HS-27A (cell line): ENCODE measurements at regions not wholly inside any gene's neighbourhood (a gene's known extent, or its start where the extent isn't known, plus 50 kb on each side); places are given as distances from the start of the nearest gene placed in this dataset.

Experiments
- DNase-seq: peaks from one replicate; pipeline ENCODE4 v3.0.0-alpha.2; 2012; ENCODE audit warnings: low read depth, missing footprints

DNA sequence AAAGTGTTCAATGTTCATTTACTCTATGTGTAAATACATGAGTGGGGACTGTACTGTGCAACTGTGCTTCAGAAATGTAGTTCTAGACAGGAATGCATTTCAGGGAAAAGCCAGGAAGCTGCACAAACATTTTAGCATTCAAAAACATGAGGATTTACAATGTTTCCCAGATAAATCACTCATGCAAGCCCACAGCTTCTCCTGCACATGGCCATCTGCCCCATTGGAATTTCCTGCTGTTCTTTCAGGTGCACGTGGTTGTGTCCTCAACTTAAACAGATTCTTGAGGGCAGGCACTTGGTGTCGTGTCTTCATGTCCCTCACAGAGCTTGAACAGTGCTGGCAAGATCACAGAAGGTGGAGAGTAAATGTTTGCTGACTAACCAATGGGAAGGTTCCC is 101.5 kb downstream of the UNC5CL start:
- no peak for DNase-seq

DNA sequence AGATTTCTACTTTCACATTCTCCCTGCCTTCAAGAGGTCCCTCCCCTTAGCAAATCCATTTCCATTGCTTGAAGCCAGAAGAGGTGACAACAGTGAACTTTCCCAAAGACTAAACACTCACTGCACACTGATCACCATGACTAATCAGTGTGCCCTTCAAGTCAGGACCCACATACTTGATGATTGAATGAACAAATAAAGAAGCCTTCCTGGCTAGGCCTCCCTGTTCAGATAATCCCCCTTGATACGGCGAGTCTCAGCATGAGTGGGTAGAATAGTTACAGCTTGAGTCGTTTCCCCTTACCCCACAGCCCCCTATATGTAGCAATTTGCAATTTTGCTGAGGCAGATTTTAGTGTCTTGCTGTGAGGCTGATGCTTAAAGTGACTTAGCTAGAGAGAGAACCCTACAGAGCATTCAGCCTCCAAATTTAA is 102.2 kb downstream of the UNC5CL start:
- peak; percentile 62 for DNase-seq

DNA sequence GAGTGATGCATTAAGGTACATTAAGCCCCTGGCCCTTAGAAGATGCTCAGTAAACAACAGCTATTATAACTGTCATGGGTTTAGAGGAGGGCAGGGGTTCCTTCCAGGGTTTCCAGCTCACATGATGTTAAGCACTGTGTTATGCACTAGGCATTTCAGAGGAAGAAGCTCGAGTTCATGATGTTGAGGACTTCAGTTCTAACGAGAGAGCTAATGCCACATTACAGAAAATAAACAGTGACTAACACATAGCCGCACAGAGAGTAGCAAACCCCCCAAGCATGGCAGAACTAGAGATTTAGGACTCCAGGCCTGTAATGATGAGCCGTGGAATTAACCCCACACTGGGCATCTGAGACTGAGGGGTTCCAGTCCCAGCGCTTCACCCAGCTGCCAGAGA is 105.2 kb downstream of the UNC5CL start:
- DNase-seq, result no peak

DNA sequence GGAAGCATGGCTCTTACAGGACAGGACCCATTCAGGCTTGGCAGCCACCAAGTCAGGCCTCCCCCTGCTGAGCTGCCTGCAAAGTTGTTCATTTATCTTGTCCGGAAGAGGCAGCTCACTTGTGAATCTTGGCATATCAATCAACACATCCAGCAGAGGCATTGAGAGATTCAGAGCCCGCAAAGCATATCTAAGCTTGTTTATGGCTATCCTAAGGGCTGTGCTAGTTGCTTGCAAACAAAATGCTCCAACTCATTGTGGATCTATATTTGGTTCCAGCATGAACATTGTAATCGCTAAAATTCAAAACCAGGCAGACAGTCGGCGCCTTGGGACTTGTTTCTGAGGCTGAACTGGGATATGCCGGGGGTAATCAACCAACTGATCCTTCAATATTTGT is 106.1 kb downstream of the UNC5CL start:
- no peak for DNase-seq

DNA sequence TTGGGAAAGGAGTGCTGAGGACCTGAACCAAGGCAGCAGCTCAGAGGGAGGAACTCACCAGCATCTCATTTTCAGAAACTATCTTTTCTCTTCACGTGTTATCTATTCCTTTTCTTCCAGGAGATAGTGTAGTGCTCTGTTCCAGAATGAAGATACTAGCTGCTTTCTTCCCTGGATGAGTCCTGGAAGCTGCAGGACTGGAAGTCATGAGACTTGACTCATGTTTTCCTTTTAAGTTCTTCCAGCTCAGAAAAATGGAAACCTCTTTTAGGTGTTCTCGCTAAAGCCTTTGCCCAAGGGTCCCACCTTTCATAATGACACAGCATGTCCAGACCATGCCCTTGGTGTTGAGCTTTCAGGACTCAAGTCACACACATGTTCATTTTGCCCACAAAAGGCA is 106.7 kb downstream of the UNC5CL start:
- DNase-seq, result no peak

DNA sequence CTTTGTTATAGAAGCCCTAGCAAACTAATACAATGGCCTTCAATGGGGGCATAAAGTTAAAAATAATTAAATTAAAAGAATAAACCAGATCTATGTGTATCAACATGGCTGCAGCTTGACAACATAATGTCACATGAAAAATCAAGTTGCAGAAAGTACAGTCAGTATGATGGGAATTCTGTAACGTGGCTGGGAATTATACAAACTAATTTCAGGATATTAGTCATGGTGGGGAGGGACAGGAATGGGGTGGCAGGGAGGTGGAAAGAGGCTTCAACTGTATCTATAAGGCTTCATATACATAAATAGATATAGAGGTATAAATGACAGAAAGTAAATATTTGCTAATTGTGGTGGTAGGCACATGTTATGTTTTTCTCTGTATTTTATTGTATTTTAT is 107.1 kb downstream of the UNC5CL start:
- DNase-seq, result no peak

DNA sequence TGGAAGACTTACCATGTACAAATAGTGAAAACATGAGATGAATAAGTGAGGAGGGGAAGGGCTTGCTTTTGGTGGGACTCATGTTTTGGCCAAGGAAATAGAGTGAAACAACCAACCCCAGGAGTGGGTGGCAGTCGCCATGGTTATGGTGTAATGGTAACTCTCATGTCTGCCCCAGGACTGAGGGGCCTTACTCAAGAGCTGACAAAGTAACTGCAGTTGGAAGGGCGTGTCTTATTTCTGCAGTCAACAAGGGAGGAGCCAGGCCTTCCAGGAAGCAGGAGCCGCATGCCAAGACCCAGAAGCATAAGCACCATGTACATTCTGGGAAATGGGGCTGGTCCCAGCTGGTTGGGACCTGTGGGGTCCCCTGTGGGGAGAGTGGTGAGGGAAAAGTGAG is 108.5 kb downstream of the UNC5CL start:
- DNase-seq, result no peak

DNA sequence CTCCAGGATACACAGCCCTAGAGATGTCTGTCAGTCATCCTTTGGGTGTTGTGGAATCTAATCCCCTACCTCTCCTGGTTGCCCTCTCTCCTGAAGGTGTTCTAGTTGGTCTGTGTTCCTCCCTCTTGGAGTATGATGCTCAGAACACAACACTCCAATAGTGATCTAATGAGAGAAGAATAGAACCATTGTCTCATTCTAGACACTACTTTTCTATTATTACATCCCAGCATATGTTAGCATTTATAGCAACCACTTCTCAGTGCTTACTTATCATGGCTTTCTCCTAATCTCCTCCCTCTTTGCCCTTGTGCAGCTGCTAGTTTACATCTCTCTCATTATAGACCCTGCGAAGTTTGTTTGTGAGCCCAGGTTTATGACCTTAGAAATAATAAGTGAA is 109.0 kb downstream of the UNC5CL start:
- no peak for DNase-seq

DNA sequence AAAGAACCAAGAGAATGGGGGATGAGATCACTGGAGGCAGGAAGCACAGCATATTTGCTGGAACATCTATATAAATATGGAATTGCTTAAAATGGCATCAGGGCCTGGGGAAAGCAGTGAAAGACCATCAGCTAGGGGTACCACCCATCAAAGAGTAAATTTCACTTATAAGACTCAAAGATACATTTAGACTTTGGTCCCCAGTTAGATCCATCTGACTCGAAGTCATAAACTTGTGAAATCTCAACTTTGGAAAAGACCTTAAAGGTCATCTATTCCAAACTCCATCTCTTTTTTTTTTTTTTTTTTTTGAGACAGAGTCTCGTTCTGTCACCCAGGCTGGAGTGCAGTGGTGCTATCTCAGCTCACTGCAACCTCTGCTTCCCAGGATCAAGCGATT is 109.8 kb downstream of the UNC5CL start:
- no peak for DNase-seq

DNA sequence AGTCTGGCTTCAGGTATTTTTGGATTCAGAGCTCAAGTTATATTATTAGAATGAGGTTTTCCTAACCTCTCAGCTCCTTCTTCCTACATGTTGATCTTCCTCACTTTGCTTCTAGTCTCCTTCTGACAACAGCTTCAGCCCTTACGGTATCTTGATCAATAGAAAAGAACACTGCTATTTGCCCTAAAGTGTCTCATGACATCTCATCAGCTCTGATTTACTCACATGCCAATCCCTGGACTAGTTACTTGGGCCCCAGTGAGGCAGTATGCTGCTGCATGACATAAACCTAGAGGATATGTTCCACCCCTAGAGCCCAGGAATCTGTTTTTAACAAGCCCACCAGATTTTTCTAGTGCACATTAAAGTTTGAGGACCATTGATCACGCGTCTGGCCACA is 110.3 kb downstream of the UNC5CL start:
- DNase-seq, result no peak

DNA sequence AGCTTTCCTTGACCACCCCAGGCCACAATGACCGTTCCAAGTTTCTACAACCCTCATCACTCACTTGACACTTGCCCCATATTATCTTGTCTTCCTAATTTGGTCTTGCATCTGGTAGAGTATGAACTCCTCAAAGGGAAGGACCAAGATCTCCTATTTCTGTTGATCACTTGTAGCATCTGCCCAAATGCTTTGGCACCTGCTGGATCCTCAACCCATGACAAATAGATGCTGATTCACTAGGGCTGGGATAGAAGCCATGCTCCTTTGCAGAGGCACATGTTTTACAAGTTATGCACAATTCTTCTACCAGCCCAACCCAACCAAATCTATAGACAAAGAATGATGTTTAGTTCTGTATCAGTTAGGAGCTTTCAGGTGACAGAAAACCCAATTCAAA is 110.7 kb downstream of the UNC5CL start:
- DNase-seq, result no peak

DNA sequence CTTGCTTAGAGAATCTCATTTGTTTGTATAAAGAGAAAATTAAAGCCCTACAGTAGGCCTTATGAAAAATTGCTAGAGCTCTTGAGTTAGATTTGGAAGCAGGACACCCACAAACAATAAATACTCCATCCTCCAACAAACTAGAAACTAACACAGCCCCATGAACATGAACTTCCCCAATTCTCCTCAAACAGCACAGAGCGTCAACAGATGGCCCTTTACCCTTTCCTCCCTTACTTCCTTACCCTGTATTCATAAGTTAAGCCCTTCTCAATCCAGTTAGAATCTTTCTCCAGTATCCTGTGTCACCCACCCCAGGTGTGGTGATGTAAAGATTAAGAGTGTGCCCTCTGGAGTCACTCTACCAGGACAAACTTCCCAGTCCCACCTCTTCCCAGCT is 113.7 kb downstream of the UNC5CL start:
- DNase-seq, result no peak

DNA sequence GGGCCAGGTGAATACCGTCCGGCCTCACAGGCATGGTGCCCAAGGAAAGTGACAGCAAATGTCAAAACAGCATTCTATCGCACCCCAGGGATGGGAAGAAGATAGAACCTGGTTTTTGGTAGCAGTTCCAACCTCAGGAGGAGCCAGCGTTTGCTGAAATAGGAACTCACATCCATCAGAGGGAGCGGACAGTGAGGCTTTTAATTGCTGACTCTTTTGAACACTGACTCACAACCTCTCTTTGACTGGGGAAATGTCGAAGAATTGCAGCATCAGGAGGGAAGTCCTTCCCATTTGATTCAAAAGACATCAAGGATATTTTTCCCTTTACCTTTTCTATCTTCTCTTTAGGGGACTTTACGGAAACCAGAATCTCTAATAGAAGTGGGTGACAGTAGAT is 114.2 kb downstream of the UNC5CL start:
- DNase-seq, result no peak

DNA sequence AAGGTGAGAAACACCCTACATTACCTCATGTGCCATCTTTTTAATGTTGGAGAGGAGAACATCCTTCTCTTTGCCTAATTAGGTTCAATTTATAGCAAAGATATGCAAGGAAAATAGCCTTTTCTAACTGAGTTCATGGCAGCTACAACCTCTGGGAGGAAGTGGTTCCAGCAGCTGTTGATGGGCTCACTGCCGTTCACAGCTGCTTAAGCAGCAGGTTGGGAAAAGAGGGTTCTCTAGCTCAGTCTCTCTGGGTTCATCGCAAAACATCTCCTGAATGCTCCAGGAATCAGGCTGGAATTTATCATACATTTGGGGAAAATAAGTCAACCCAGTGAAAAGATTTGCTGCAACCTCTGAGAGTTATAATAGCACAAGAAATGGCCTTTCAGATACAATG is 115.1 kb downstream of the UNC5CL start:
- no peak for DNase-seq

DNA sequence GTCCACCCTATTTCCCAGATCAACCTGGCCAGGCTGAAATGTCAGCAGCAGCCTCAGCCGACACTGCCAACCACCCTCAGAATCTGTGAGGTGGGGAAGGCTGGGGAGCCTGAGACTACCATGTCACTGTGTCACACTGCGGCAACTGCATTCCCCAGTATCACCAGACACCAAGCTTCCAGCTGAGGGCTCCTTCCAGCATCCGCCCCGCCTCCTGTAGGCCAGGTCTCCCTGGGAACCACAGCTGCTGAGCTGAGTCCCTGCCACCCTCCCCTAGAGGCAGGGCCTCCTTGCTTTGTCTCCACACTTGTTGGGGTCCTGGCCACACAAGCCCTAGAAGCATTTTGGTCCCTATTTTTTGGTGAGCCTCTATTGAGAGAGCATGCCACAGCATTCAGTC is 115.7 kb downstream of the UNC5CL start:
- no peak for DNase-seq

DNA sequence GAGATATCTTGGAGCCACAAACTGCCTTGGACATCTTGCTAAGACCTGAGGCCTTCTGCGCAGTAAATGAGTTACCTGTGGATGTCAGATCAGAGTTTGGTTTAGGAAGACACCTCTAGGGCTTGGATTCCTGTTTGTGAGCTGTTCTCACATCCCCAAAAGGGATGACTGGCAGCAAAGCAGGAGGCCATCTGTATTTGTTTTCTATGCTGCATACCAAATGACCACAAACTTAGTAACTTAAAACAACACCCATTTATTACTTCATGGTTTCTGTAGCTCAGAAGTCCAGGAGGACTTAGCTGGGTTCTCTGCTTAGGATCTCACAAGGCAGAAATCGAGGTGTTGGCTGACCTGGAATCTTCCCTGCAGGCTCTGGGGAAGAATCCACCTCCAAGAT is 116.7 kb downstream of the UNC5CL start:
- no peak for DNase-seq

DNA sequence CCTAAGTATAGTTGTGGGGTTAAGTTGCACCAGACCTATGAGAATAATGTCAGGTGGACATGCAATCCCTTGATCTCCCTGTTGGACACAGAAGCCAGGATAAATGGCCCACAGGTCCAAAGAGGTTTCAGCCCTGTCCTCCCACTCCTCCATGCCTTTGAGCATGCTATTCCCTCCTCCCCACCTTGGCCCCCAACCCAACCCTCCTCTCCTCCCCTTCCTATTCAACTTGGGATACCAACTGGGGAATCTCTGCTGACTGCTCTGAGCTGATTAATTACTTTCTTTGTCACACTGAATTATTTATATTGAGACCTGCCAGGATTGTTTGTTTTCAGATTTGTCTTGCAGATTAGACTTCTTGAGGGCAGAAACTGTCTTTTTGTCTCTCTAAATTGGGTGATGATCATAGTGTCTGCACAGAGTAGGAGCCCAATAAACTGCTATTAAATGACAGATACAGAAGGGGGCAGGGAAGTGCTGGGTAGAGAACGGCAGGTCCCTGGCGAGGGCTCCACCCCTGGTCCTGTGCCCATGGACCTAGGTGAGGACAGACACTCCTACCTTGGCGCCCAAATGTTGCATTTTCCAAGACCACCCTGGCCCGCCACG is 120.9 kb downstream of the UNC5CL start:
- DNase-seq, result no peak

DNA sequence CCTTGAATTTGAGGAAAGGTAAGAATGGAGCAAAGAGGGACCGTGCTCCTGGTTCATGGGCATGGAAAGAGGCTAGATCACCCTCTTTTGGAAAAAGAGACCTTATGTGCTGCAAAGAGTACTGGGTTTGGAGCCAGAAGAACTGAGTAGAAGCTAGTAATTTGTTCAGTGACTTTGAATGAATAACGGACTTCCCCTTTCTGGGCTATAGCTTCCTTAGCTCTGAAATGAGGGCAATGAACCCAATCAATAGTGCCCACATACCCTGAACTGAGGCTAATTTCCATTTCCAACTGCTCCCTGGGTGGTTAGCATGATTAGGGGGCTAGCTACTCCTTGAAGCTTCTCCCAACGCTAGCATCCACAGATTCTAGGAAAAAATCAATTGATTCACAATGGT is 121.4 kb downstream of the UNC5CL start:
- no peak for DNase-seq

DNA sequence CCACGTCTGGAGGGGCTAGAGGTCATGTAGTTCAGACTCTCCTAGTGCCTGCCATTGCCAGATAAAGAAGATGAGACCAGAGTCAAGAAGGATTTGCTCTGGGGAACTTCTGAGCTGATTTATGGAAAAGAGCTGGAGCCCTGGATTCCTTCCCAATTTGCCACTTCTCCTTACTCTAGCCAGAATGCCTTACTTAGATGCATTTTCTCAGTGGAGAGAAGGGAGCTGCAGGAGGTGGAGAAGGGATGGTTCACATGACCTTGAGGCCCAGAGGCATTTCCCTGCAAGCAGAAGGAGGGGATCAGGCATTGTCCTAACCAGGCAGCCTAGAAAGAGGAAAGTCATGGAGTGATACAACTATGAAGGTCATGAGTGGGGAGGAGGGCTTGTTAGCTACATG is 122.2 kb downstream of the UNC5CL start:
- DNase-seq, result no peak

DNA sequence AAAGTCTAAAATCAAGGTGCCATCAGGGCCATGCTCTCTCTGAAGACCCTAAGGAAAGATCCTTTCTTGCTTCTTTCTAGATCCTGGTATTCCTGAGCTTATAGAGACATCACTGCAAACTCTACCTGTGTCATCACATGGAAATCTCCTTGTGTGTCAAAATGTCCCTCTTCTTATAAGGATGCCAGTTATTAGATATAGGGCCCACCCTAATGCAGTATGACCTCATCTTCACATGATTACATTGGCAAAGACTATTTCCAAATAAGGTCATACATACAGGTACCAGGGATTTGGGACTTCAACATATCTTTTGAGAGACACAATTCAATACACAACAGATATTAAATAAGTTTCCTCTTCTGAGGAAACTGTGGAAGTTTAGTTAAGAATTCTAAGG is 123.9 kb downstream of the UNC5CL start:
- no peak for DNase-seq

DNA sequence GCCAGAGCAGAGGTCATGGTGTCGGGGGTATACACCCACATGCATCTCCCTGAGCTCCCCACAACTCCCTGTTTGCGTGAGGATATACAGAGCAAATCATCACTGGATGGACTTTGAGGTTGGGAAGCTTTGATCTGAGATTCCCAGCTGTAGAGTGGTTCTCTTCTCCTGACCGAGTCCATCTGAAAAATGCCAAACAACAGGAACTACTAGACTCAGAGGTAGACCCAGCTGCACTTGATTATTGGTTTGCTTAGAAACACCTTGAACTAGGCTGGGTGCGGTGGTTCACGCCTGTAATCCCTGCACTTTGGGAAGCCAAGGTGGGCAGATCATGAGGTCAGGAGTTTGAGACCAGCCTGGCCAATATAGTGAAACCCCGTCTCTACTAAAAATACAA is 125.0 kb downstream of the UNC5CL start:
- no peak for DNase-seq

DNA sequence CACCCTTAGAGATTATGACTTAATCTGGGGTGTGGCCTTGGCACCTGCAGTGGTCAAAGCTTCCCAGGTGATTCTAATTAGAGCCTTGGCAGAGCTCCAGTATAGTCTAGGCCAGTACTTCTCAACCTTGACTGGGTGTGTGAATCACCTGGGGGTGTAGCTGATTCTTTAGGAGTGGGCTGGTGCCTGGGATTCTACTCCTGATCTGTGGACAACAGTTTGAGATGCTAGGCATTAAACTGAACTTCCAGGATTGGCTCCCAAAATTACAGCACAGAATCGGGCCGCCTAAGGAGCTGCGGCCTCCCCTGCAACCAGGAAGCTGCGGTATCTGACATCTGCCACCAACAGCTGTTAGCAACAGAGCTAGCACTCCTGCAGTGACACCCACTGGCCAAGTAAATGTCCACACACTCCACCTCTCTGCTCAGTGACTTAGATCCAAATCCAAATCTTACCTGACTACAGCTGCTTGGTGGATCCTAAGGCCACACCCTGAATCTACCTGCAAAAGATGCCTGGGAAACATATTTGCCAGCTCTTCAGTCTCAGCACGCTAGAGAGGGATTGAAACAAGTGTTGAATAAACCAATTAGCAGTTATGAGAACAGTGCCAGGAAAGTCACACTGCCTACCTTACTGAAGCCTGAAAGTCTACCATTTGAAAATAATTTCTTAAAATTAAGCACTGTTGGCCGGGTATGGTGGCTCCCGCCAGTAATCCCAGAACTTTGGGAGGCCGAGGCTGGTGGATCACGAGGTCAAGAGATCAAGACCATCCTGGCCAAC is 126.7 kb downstream of the UNC5CL start:
- no peak for DNase-seq

DNA sequence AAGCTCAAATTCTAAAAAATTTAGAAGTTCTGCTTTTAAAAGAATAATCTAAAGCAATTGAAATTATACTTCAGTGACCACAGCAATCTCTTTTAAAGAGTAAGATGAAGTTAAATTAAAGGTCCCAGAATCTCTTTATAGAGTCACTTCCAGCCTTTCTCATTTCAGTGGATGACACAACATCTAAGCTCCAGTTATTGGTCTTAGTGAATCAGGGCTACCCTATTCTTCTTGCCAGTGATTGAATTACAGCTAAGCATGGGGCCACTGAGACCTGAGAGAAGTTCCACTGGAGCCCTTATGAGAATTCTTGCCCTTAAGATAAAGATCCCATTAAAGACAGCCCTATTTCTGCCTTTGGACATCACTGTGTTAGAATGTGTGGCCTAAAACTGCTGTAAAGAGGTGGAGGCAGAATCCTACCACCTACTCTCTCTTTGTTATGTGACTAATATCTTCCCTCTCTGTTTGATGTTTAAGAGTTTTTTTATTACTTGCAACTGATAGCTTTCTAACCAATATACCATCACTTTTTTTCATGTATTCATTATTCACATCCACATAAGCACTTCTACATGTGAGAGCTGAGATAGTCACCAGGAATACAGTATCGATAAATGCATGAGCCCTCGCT is 128.6 kb downstream of the UNC5CL start:
- no peak for DNase-seq

DNA sequence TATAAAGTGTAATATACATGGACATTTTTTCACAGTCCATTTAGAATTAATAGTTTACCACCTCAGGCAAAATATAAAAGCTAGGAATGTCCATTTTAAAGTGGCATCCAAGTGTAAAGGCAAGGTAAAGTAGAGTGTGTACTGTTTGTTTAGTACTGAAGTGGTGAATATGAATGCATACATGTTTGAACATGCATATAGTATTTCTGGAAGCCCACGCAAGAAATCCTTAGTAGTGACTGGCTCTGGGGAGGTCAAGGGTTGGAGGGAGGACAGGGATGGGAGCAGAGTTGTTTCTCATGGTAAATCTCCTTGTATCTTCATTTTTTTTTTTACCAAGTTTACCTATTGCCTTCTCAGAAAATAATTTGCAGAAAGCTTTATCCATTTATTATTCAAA is 129.2 kb downstream of the UNC5CL start:
- DNase-seq, result no peak
